Activated CD8-positive, alpha-beta memory T cell treated with anti-CD3 and anti-CD28 coated beads, Interleukin-2, amount 10 ng/mL, durations not matched to agents 7 days and 5 days (primary cell): ENCODE measurements at regions not wholly inside any gene's neighbourhood (a gene's known extent, or its start where the extent isn't known, plus 50 kb on each side); places are given as distances from the start of the nearest gene placed in this dataset.

ENCODE experiments used
- ATAC-seq: fragments of 150-1000 bp; cut with Tn5 transposase; one replicate; pipeline ENCODE4 v1.10.0; 2021; ENCODE audit warnings: moderate library complexity
- CTCF ChIA-PET: fragments of 350-600 bp; sonication (Branson Sonifier 250); formaldehyde crosslinking; loops from one replicate; lab custom pipeline; 2021; ENCODE audit warnings: antibody characterized with exemption; lab: Charles Lee
- DNase-seq: peaks from one replicate; pipeline ENCODE4 v3.0.0-alpha.2; 2020
- H3K27ac Mint-ChIP-seq: one replicate; pipeline ENCODE4 v1.8.0; 2021; ENCODE audit warnings: mild to moderate bottlenecking, mixed read lengths
- H3K27me3 Mint-ChIP-seq: one replicate; pipeline ENCODE4 v1.8.0; 2021; ENCODE audit warnings: mixed read lengths
- H3K36me3 Mint-ChIP-seq: one replicate; pipeline ENCODE4 v1.8.0; 2021; ENCODE audit warnings: mild to moderate bottlenecking, mixed read lengths
- H3K4me1 Mint-ChIP-seq: one replicate; pipeline ENCODE4 v1.8.0; 2021; ENCODE audit warnings: mixed read lengths
- H3K4me3 Mint-ChIP-seq: one replicate; pipeline ENCODE4 v1.8.0; 2021; ENCODE audit warnings: mild to moderate bottlenecking, moderate library complexity, mixed read lengths
- H3K9me3 Mint-ChIP-seq: one replicate; pipeline ENCODE4 v1.8.0; 2022; ENCODE audit warnings: low read depth, mixed read lengths

DNA sequence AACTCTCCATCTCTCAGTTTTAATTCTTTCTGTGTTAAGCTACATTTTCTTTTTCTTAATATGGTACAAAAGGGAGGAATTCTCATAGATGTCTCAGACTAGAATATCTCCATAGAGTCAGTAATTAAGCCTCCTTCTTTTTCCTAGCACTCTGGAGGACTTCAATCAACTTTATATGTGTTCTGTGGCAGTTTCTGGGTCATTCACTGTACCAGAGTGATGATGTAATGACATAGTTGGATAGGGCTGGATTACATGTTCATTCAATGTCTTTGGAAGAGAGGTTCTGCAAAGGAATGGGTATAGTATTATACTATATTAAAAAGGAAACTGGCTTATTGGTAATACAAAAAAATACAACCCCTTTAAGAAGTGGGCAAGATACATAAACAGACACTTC, 318.3 kb upstream of the OPRM1 start:
- Mint-ChIP-seq H3K4me1 (no peaks in the 10 kb centered on the region), H3K27ac (no peak overlapping the region), H3K36me3 (no peaks in the 10 kb centered on the region), H3K4me3 (no peak overlapping the region), H3K9me3 (no peaks in the 10 kb centered on the region), H3K27me3 (no peaks in the 10 kb centered on the region)
- DNase-seq (no peak), ATAC-seq (no peak)
- CTCF ChIA-PET: no interaction called here

- Mint-ChIP-seq H3K9me3 (peaks cover 5% of the 10 kb centered on the region), H3K36me3 (no peaks in the 10 kb centered on the region), H3K27ac (no peak overlapping the region), H3K27me3 (no peaks in the 10 kb centered on the region), H3K4me1 (no peaks in the 10 kb centered on the region), H3K4me3 (no peak overlapping the region)
- no peak for DNase-seq
- no peak for ATAC-seq
- CTCF ChIA-PET: no interaction called here
Measured at GRCh38 chr6:153705429-153705828, 333.6 kb upstream of the OPRM1 start.

DNA sequence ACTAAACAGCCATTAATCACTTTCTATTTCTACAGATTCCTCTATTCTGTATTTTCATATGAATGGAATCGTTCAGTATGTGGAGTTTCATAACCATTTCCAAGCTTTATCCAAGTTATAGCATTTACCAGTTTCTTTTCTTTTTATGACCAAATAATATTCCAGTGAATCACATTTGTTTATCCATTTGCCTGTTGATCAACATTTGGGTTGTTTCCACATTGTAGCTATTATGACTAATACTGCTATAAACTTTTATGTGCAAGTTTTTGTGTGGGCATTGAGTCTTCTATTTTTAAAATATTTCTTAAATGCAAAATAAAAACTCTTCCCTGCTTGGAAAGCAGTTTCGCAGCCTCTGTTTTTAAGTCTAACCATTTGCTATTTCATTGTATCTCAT, 336.4 kb upstream of the OPRM1 start:
- no peak overlapping the region for H3K27ac Mint-ChIP-seq
- no peaks in the 10 kb centered on the region for H3K4me1 Mint-ChIP-seq
- H3K4me3 Mint-ChIP-seq: no peak overlapping the region
- no peaks in the 10 kb centered on the region for H3K27me3 Mint-ChIP-seq
- no peaks in the 10 kb centered on the region for H3K36me3 Mint-ChIP-seq
- CTCF ChIA-PET: no interaction called here
- DNase-seq (no peak), ATAC-seq (no peak)
- peaks cover 5% of the 10 kb centered on the region for H3K9me3 Mint-ChIP-seq

DNA sequence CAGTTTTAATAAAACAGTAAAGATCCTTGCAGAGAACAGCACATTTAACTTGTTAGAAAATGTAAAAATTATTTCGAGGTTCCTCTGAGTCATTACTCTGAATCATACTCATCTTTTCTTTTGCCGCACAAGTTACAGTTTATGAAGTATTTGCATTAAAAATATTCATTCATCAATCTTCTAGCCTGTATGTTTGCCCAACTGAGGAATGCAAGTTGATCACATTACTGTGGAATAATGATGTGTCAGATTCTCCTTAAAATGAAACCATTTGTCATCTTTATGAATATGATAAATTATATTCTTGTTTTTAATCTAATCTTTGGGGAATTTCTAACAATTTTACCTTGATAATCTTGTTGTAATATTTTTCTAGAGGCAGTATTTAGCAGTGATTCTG, 340.4 kb upstream of the OPRM1 start:
- no peaks in the 10 kb centered on the region for H3K36me3 Mint-ChIP-seq
- H3K4me3 Mint-ChIP-seq: no peak overlapping the region
- CTCF ChIA-PET: no interaction called here
- H3K9me3 Mint-ChIP-seq: peaks cover 2% of the 10 kb centered on the region
- DNase-seq: no peak
- H3K27me3 Mint-ChIP-seq: no peaks in the 10 kb centered on the region
- H3K4me1 Mint-ChIP-seq: no peaks in the 10 kb centered on the region
- H3K27ac Mint-ChIP-seq: no peak overlapping the region
- ATAC-seq: no peak

GRCh38 chr6:153698001-153698400, 341.0 kb upstream of the OPRM1 start:
- Mint-ChIP-seq H3K9me3 (peaks cover 2% of the 10 kb centered on the region), H3K4me1 (no peaks in the 10 kb centered on the region), H3K27ac (no peak overlapping the region), H3K27me3 (no peaks in the 10 kb centered on the region), H3K4me3 (no peak overlapping the region), H3K36me3 (no peaks in the 10 kb centered on the region)
- DNase-seq: no peak
- CTCF ChIA-PET: no interaction called here
- ATAC-seq: no peak

DNA sequence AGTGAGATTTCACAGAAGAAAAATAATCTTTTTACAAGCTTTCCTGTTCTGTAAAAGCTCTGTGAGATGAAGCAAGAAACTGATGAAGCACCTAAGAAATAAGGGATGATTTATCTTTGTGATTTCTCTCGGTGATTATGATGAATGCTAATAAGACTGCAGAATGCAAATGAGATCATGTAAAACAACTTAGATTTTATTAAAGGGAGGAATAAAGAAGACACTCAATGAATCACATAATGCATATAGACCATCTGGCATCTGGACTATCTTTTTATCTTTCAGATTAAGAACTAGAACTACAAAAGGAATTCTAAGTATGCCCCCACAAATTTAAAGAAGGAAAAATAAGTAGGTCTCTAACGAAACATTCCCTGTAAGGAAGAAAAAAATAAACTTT, 361.5 kb upstream of the OPRM1 start:
- no peak for ATAC-seq
- Mint-ChIP-seq H3K36me3 (no peaks in the 10 kb centered on the region), H3K27me3 (no peaks in the 10 kb centered on the region), H3K4me3 (no peak overlapping the region), H3K9me3 (no peaks in the 10 kb centered on the region), H3K27ac (no peak overlapping the region), H3K4me1 (no peaks in the 10 kb centered on the region)
- CTCF ChIA-PET: no interaction called here
- no peak for DNase-seq

DNA sequence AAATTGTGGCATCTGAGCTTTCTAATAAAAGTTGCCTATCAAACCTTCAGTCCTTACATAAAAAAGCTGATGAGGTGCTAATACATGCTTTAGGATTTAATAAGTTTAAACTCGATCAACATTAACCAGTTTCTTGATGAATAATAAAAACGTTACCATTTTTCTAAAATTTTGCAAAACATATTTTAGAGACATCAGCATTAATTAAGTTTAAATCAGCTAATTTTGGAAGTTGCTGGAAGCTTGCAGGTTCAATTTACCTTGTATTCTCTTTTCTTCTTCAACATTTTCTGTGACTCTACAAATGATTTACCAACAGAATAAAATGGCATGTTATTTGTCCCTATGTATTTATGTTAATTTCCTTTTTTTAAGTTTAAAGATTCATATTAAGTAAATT, 365.3 kb upstream of the OPRM1 start:
- Mint-ChIP-seq H3K36me3 (no peaks in the 10 kb centered on the region), H3K9me3 (no peaks in the 10 kb centered on the region), H3K4me1 (no peaks in the 10 kb centered on the region), H3K4me3 (no peak overlapping the region), H3K27ac (no peak overlapping the region), H3K27me3 (no peaks in the 10 kb centered on the region)
- CTCF ChIA-PET: no interaction called here
- DNase-seq (no peak), ATAC-seq (no peak)

- Mint-ChIP-seq H3K27ac (no peak overlapping the region), H3K4me3 (no peak overlapping the region), H3K36me3 (no peaks in the 10 kb centered on the region), H3K9me3 (no peaks in the 10 kb centered on the region), H3K27me3 (no peaks in the 10 kb centered on the region), H3K4me1 (no peaks in the 10 kb centered on the region)
- CTCF ChIA-PET: no interaction called here
- DNase-seq (no peak), ATAC-seq (no peak)
Measured at GRCh38 chr6:153673225-153673624, 365.8 kb upstream of the OPRM1 start.

DNA sequence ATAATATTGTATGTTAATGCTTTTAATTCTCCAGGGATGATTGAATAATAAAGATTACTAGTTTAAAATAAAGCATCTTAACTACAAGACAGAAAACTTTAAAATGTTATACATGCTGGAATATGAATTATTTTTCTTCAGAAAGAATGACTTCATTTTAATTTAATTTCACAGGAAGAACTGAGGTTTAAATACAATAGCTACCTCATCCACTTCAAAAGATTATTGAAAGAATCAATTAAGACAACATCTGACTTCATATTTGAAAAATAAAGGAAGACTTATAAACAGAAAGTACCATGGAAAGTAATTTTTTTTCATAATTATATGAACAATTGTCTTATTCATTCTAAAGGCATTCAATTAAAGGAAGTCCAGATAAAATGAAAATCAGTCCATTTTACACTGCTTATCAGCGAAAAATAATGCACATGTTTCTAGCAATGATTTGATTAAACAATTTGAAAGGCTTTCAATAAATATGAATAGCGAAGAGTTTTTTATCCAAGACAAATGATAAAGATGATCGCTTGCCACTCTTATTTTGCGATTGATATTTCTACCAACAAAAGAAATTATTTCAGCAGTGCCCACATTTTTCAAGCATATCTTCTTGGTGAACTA, 368.5 kb upstream of the OPRM1 start:
- H3K27ac Mint-ChIP-seq: no peak overlapping the region
- no peaks in the 10 kb centered on the region for H3K4me1 Mint-ChIP-seq

DNA sequence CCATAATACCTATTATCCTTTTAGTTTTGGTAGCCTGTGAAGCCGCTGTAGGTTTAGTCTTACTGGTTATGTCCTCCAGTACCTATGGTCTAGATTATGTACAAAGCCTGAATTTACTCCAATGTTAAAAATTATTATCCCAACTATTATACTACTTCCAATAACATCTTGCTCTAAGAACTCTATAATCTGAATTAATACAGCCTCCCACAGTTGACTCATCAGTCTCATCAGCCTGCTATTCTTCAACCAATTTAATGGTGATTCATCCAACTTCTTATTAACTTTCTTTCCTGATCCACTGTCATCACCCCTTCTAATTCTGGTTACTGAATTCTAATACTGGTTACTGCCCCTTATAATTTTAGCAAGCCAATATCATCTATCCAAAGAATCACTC, 370.3 kb upstream of the OPRM1 start:
- Mint-ChIP-seq H3K36me3 (no peaks in the 10 kb centered on the region), H3K9me3 (no peaks in the 10 kb centered on the region), H3K27ac (no peak overlapping the region), H3K27me3 (no peaks in the 10 kb centered on the region), H3K4me3 (no peak overlapping the region), H3K4me1 (no peaks in the 10 kb centered on the region)
- DNase-seq (no peak), ATAC-seq (no peak)
- CTCF ChIA-PET: no interaction called here

More for the DNA sequence above, 368.5 kb upstream of the OPRM1 start:
- Mint-ChIP-seq H3K4me3 (no peak overlapping the region), H3K27me3 (no peaks in the 10 kb centered on the region), H3K9me3 (no peaks in the 10 kb centered on the region), H3K36me3 (no peaks in the 10 kb centered on the region)
- DNase-seq (no peak), ATAC-seq (no peak)
- CTCF ChIA-PET: no interaction called here

GRCh38 chr6:153662982-153663381, 376.1 kb upstream of the OPRM1 start:
- ATAC-seq (no peak), DNase-seq (no peak)
- no peak overlapping the region for H3K27ac Mint-ChIP-seq
- CTCF ChIA-PET: no interaction called here
- no peaks in the 10 kb centered on the region for H3K4me1 Mint-ChIP-seq
- no peaks in the 10 kb centered on the region for H3K27me3 Mint-ChIP-seq
- H3K4me3 Mint-ChIP-seq: no peak overlapping the region
- H3K9me3 Mint-ChIP-seq: peaks cover 2% of the 10 kb centered on the region
- H3K36me3 Mint-ChIP-seq: no peaks in the 10 kb centered on the region

DNA sequence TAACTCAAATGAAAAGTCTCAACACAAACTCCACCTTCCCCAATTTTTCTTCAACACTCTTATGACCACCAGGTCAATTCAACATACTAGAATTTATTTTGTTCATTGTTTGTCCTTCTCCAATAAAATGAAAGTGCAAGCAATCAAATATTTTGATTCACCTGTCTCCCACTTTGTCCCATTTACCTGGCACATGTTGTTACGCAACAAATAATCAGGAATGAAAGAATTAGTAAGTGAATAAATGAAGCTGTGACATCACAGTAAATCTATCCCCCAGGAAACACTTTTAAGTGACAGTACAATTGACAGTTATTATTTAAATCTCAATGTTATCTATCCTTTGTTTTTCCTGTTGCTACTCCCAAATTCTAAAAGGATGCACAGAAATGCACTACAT, 393.7 kb upstream of the OPRM1 start:
- H3K36me3 Mint-ChIP-seq: no peaks in the 10 kb centered on the region

GRCh38 chr6:153644000-153644399, 395.0 kb upstream of the OPRM1 start:
- H3K4me3 Mint-ChIP-seq: no peak overlapping the region
- H3K4me1 Mint-ChIP-seq: no peaks in the 10 kb centered on the region
- H3K27ac Mint-ChIP-seq: no peak overlapping the region
- DNase-seq (no peak), ATAC-seq (no peak)
- no peaks in the 10 kb centered on the region for H3K27me3 Mint-ChIP-seq
- H3K36me3 Mint-ChIP-seq: no peaks in the 10 kb centered on the region
- CTCF ChIA-PET: no interaction called here
- no peaks in the 10 kb centered on the region for H3K9me3 Mint-ChIP-seq

More for the DNA sequence above, 393.7 kb upstream of the OPRM1 start:
- H3K4me1 Mint-ChIP-seq: no peaks in the 10 kb centered on the region
- no peak overlapping the region for H3K4me3 Mint-ChIP-seq
- H3K27me3 Mint-ChIP-seq: no peaks in the 10 kb centered on the region
- ATAC-seq: no peak
- no peaks in the 10 kb centered on the region for H3K9me3 Mint-ChIP-seq
- DNase-seq: no peak
- CTCF ChIA-PET: no interaction called here
- no peak overlapping the region for H3K27ac Mint-ChIP-seq

GRCh38 chr6:153634416-153634815, 404.6 kb upstream of the OPRM1 start:
- H3K4me1 Mint-ChIP-seq: no peaks in the 10 kb centered on the region
- H3K27me3 Mint-ChIP-seq: no peaks in the 10 kb centered on the region
- no peak overlapping the region for H3K27ac Mint-ChIP-seq
- ATAC-seq (no peak), DNase-seq (no peak)
- H3K4me3 Mint-ChIP-seq: no peak overlapping the region
- CTCF ChIA-PET: no interaction called here
- no peaks in the 10 kb centered on the region for H3K36me3 Mint-ChIP-seq
- H3K9me3 Mint-ChIP-seq: peaks cover 13% of the 10 kb centered on the region

DNA sequence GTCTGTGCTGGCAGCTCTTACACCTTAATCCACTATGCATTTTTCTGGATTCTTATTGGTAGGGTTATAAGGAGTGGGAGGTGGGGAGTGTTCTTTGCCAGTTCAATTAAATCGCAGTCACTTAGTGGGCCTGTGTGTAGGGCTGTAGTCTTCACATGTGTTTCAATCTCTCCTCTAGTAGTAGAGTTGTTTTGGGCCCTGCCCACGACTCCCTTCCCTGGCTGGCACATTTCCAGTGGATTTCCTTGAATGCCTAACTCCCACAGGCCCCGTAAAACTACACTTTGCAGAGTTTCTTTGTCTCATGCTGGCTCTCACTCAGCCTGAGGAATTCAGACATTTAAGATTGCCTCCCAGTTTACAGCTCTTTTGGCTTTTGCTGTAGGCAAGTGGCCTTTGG, 414.0 kb upstream of the OPRM1 start:
- Mint-ChIP-seq H3K4me3 (no peak overlapping the region), H3K4me1 (no peaks in the 10 kb centered on the region), H3K27ac (no peak overlapping the region), H3K9me3 (peaks cover 10% of the 10 kb centered on the region), H3K36me3 (no peaks in the 10 kb centered on the region), H3K27me3 (no peaks in the 10 kb centered on the region)
- no peak for ATAC-seq
- no peak for DNase-seq
- CTCF ChIA-PET: no interaction called here
